CD4-positive, alpha-beta memory T cell (primary cell): ENCODE measurements at regions not wholly inside any gene's neighbourhood (a gene's known extent, or its start where the extent isn't known, plus 50 kb on each side); places are given as distances from the start of the nearest gene placed in this dataset.
A peak's percentile ranks its signal among the peaks of the same experiment; 100 is the strongest.
"Not testable (repeated sequence)": the region's sequence is repeated elsewhere in the genome, so short reads cannot be mapped to it uniquely, and the experiment has no call there.

Experiments used
- CTCF ChIA-PET: fragments of 350-600 bp; sonication (Branson Sonifier 250); formaldehyde crosslinking; loops from one replicate; lab custom pipeline; 2021; ENCODE audit warnings: inconsistent platforms; ENCODE audit not compliant: partially characterized antibody; lab: Charles Lee
- POLR2A ChIA-PET: fragments of 350-600 bp; sonication (Branson Sonifier 250); formaldehyde crosslinking; loops from one replicate; lab custom pipeline; 2021; ENCODE audit not compliant: partially characterized antibody; lab: Charles Lee
- DNase-seq, 5 donors: peaks; one replicate each; pipeline versions ENCODE4 v3.0.0 to v3.0.0-alpha.2; 2020 to 2022; ENCODE audit warnings: mixed read lengths in 1 of 5
- H3K27ac ChIP-seq: one replicate; pipeline ENCODE4 v1.7.0; 2013; ENCODE audit warnings: low read depth, low read length
- H3K27me3 ChIP-seq: 2 replicates; pipeline ENCODE4 v1.7.0; 2013; ENCODE audit warnings: mild to moderate bottlenecking, low read length, moderate library complexity; ENCODE audit not compliant: insufficient read depth
- H3K36me3 ChIP-seq: 2 replicates; pipeline ENCODE4 v1.7.0; 2013; ENCODE audit warnings: mild to moderate bottlenecking, low read length, moderate library complexity; ENCODE audit not compliant: insufficient read depth
- H3K4me1 ChIP-seq: 2 replicates; pipeline ENCODE4 v1.7.0; 2013; ENCODE audit warnings: mild to moderate bottlenecking, low read length, moderate library complexity; ENCODE audit not compliant: insufficient read depth
- H3K4me3 ChIP-seq, 2 donors: one replicate each; pipeline ENCODE4 v1.7.0; 2013; ENCODE audit warnings: low read length in 2 of 2, mild to moderate bottlenecking in 1 of 2
- H3K9me3 ChIP-seq, 2 donors: one replicate each; pipeline ENCODE4 v1.7.0; 2013; ENCODE audit warnings: low read length in 2 of 2, control low read depth in 1 of 2; ENCODE audit not compliant: control insufficient read depth in 1 of 2
- H3K27ac Mint-ChIP-seq, 7 donors: one replicate each; pipeline ENCODE4 v1.8.0; 2020 to 2021; ENCODE audit warnings: mixed read lengths in 7 of 7, mild to moderate bottlenecking in 6 of 7, inconsistent platforms in 3 of 7, moderate library complexity in 3 of 7
- H3K27me3 Mint-ChIP-seq, 2 donors: one replicate each; pipeline ENCODE4 v1.8.0; 2020 to 2021; ENCODE audit warnings: mixed read lengths in 2 of 2
- H3K36me3 Mint-ChIP-seq, 2 donors: one replicate each; pipeline ENCODE4 v1.8.0; 2020 to 2021; ENCODE audit warnings: mixed read lengths in 2 of 2, inconsistent platforms in 1 of 2, mild to moderate bottlenecking in 1 of 2
- H3K4me1 Mint-ChIP-seq, 4 donors: one replicate each; pipeline ENCODE4 v1.8.0; 2020 to 2021; ENCODE audit warnings: mixed read lengths in 4 of 4, mild to moderate bottlenecking in 1 of 4
- H3K4me3 Mint-ChIP-seq, 8 donors: one replicate each; pipeline ENCODE4 v1.8.0; 2020 to 2021; ENCODE audit warnings: mixed read lengths in 8 of 8, mild to moderate bottlenecking in 7 of 8, moderate library complexity in 6 of 8, inconsistent platforms in 3 of 8
- H3K9me3 Mint-ChIP-seq, 8 donors: one replicate each; pipeline ENCODE4 v1.8.0; 2020 to 2021; ENCODE audit warnings: mixed read lengths in 8 of 8, mild to moderate bottlenecking in 5 of 8, inconsistent platforms in 3 of 8, moderate library complexity in 1 of 8
- intact Hi-C: fragments of 100-400 bp; cut with micrococcal nuclease; formaldehyde crosslinking; loops from one replicate; pipeline ENCODE4 v1.15.1; 2023

- peak overlapping the region in 1 of 8 donors; percentile 30 for H3K4me3 Mint-ChIP-seq
- H3K4me3 ChIP-seq, result no peak overlapping the region
- peaks cover 0 to 20% (median 9%) of the 10 kb centered on the region in 8 donors for H3K9me3 Mint-ChIP-seq
- DNase-seq, result no peak
- ChIA-PET POLR2A (no interaction called here), CTCF (no interaction called here)
- H3K27me3 Mint-ChIP-seq, result peaks cover 3% of the 10 kb centered on the region in 2 donors
- intact Hi-C loops, result no loop called here
- no peak overlapping the region for H3K27ac Mint-ChIP-seq
- peaks cover 5 to 23% (median 17%) of the 10 kb centered on the region in 4 donors for H3K4me1 Mint-ChIP-seq
- H3K27ac ChIP-seq, result no peak overlapping the region
- peaks cover 1 to 9% of the 10 kb centered on the region in 2 donors for H3K36me3 Mint-ChIP-seq
- peaks cover 19% of the 10 kb centered on the region for H3K4me1 ChIP-seq
- H3K36me3 ChIP-seq, result no peaks in the 10 kb centered on the region
- no peaks in the 10 kb centered on the region for H3K9me3 ChIP-seq
- no peaks in the 10 kb centered on the region for H3K27me3 ChIP-seq
These were observed 68.8 kb upstream of the CAPZB start for GRCh38 chr1:19554090-19554489.

- Histone ChIP-seq H3K27me3 (no peaks in the 10 kb centered on the region), H3K36me3 (no peaks in the 10 kb centered on the region), H3K4me3 (no peak overlapping the region), H3K9me3 (peaks cover 0 to 2% of the 10 kb centered on the region in 2 donors), H3K4me1 (peaks cover 3% of the 10 kb centered on the region), H3K27ac (no peak overlapping the region)
- Mint-ChIP-seq H3K4me3 (peak overlapping the region in 1 of 8 donors; percentile 33), H3K9me3 (peaks cover 0 to 29% (median 16%) of the 10 kb centered on the region in 8 donors), H3K27me3 (peaks cover 3% of the 10 kb centered on the region in 2 donors), H3K27ac (no peak overlapping the region), H3K36me3 (peaks cover 6 to 9% of the 10 kb centered on the region in 2 donors), H3K4me1 (peaks cover 6 to 16% (median 10%) of the 10 kb centered on the region in 4 donors)
- DNase-seq, result no peak
- ChIA-PET CTCF (no interaction called here), POLR2A (no interaction called here)
- intact Hi-C loops, result no loop called here
These were observed 67.1 kb upstream of the CAPZB start for GRCh38 chr1:19552291-19553010.

- H3K4me3 ChIP-seq, H3K4me1 ChIP-seq, H3K36me3 ChIP-seq, H3K4me3 Mint-ChIP-seq, H3K36me3 Mint-ChIP-seq, H3K27ac Mint-ChIP-seq, DNase-seq, CTCF ChIA-PET, H3K9me3 ChIP-seq, POLR2A ChIA-PET, H3K27me3 ChIP-seq, H3K27me3 Mint-ChIP-seq, H3K27ac ChIP-seq, intact Hi-C loops: not testable (repeated sequence)
- H3K4me1 Mint-ChIP-seq, result peaks cover 6 to 16% (median 11%) of the 10 kb centered on the region in 4 donors
- peaks cover 0 to 35% (median 20%) of the 10 kb centered on the region in 8 donors for H3K9me3 Mint-ChIP-seq
These were observed 66.5 kb upstream of the CAPZB start for GRCh38 chr1:19551837-19552236.

GRCh38 chr1:19550437-19550836 lies 65.1 kb upstream of the CAPZB start:
- H3K27ac ChIP-seq, H3K36me3 ChIP-seq, H3K27me3 Mint-ChIP-seq, H3K27me3 ChIP-seq, CTCF ChIA-PET, H3K4me3 ChIP-seq, H3K9me3 ChIP-seq, H3K27ac Mint-ChIP-seq, H3K4me1 ChIP-seq, DNase-seq, POLR2A ChIA-PET, H3K4me3 Mint-ChIP-seq, intact Hi-C loops: not testable (repeated sequence)
- Mint-ChIP-seq H3K36me3 (peaks cover 12 to 14% of the 10 kb centered on the region in 2 donors), H3K9me3 (peaks cover 0 to 46% (median 32%) of the 10 kb centered on the region in 8 donors), H3K4me1 (peaks cover 6 to 16% (median 11%) of the 10 kb centered on the region in 4 donors)

- no peak for DNase-seq
These were observed 62.5 kb upstream of the CAPZB start for GRCh38 chr1:19547814-19548213.

GRCh38 chr1:19536519-19536918 lies 51.2 kb upstream of the CAPZB start:
- ChIA-PET CTCF (no interaction called here), POLR2A (no interaction called here)
- no peak overlapping the region for H3K4me3 ChIP-seq
- no peak overlapping the region for H3K27ac Mint-ChIP-seq
- intact Hi-C loops, result no loop called here
- peaks cover 0 to 17% (median 13%) of the 10 kb centered on the region in 8 donors for H3K9me3 Mint-ChIP-seq
- H3K27me3 Mint-ChIP-seq, result no peaks in the 10 kb centered on the region
- H3K9me3 ChIP-seq, result peaks cover 0 to 3% of the 10 kb centered on the region in 2 donors
- H3K4me1 Mint-ChIP-seq, result peaks cover 4 to 13% (median 5%) of the 10 kb centered on the region in 4 donors
- H3K27ac ChIP-seq, result no peak overlapping the region
- no peak overlapping the region for H3K4me3 Mint-ChIP-seq
- H3K27me3 ChIP-seq, result no peaks in the 10 kb centered on the region
- H3K4me1 ChIP-seq, result no peaks in the 10 kb centered on the region
- no peaks in the 10 kb centered on the region for H3K36me3 ChIP-seq
- peaks cover 3 to 4% of the 10 kb centered on the region in 2 donors for H3K36me3 Mint-ChIP-seq
- no peak for DNase-seq

More at GRCh38 chr1:19547814-19548213, 62.5 kb upstream of the CAPZB start:
- Histone ChIP-seq H3K9me3 (peaks cover 0 to 4% of the 10 kb centered on the region in 2 donors), H3K4me1 (no peaks in the 10 kb centered on the region), H3K27ac (no peak overlapping the region), H3K4me3 (no peak overlapping the region), H3K36me3 (no peaks in the 10 kb centered on the region), H3K27me3 (no peaks in the 10 kb centered on the region)
- Mint-ChIP-seq H3K27me3 (peaks cover 3% of the 10 kb centered on the region in 2 donors), H3K9me3 (peaks cover 0 to 47% (median 33%) of the 10 kb centered on the region in 8 donors), H3K27ac (peak overlapping the region in 1 of 7 donors; percentile 30), H3K4me3 (peak overlapping the region in 6 of 8 donors; percentile 7 to 59 (median 40)), H3K36me3 (peaks cover 12 to 16% of the 10 kb centered on the region in 2 donors), H3K4me1 (peaks cover 6 to 16% (median 11%) of the 10 kb centered on the region in 4 donors)
- CTCF ChIA-PET, result interaction anchor here (0.5 to 1.4 kb wide), 2 partner anchors 34 to 88 kb away, joined by 3 to 4 read pairs; no protein-coding TSS in a partner anchor
- POLR2A ChIA-PET, result interaction anchor here (0.6 to 1.3 kb wide), 3 partner anchors 9 to 157 kb away, joined by 3 read pairs; no protein-coding TSS in a partner anchor
- intact Hi-C loops, result no loop called here

GRCh38 chr1:19535214-19535613 lies 49.9 kb upstream of the CAPZB start:
- H3K36me3 Mint-ChIP-seq, result peaks cover 3 to 4% of the 10 kb centered on the region in 2 donors
- H3K4me1 ChIP-seq, result no peaks in the 10 kb centered on the region
- H3K27ac ChIP-seq, result no peak overlapping the region
- no peak overlapping the region for H3K4me3 Mint-ChIP-seq
- DNase-seq, result no peak
- CTCF ChIA-PET, result no interaction called here
- H3K9me3 Mint-ChIP-seq, result peaks cover 0 to 22% (median 14%) of the 10 kb centered on the region in 8 donors
- no peaks in the 10 kb centered on the region for H3K27me3 ChIP-seq
- H3K27ac Mint-ChIP-seq, result no peak overlapping the region
- H3K27me3 Mint-ChIP-seq, result no peaks in the 10 kb centered on the region
- H3K4me3 ChIP-seq, result no peak overlapping the region
- peaks cover 4 to 13% (median 5%) of the 10 kb centered on the region in 4 donors for H3K4me1 Mint-ChIP-seq
- no peaks in the 10 kb centered on the region for H3K36me3 ChIP-seq
- peaks cover 0 to 3% of the 10 kb centered on the region in 2 donors for H3K9me3 ChIP-seq
- POLR2A ChIA-PET, result no interaction called here
- intact Hi-C loops, result no loop called here
